Activated CD8-positive, alpha-beta memory T cell treated with anti-CD3 and anti-CD28 coated beads, Interleukin-2, amount 10 ng/mL, durations not matched to agents 7 days and 5 days (primary cell): ENCODE measurements at regions not wholly inside any gene's neighbourhood (a gene's known extent, or its start where the extent isn't known, plus 50 kb on each side); places are given as distances from the start of the nearest gene placed in this dataset.

Source experiments
- ATAC-seq: fragments of 150-1000 bp; cut with Tn5 transposase; one replicate; pipeline ENCODE4 v1.10.0; 2021; ENCODE audit warnings: moderate library complexity
- CTCF ChIA-PET: fragments of 350-600 bp; sonication (Branson Sonifier 250); formaldehyde crosslinking; loops from one replicate; lab custom pipeline; 2021; ENCODE audit warnings: antibody characterized with exemption; lab: Charles Lee
- DNase-seq: peaks from one replicate; pipeline ENCODE4 v3.0.0-alpha.2; 2020
- H3K27ac Mint-ChIP-seq: one replicate; pipeline ENCODE4 v1.8.0; 2021; ENCODE audit warnings: mild to moderate bottlenecking, mixed read lengths
- H3K27me3 Mint-ChIP-seq: one replicate; pipeline ENCODE4 v1.8.0; 2021; ENCODE audit warnings: mixed read lengths
- H3K36me3 Mint-ChIP-seq: one replicate; pipeline ENCODE4 v1.8.0; 2021; ENCODE audit warnings: mild to moderate bottlenecking, mixed read lengths
- H3K4me1 Mint-ChIP-seq: one replicate; pipeline ENCODE4 v1.8.0; 2021; ENCODE audit warnings: mixed read lengths
- H3K4me3 Mint-ChIP-seq: one replicate; pipeline ENCODE4 v1.8.0; 2021; ENCODE audit warnings: mild to moderate bottlenecking, moderate library complexity, mixed read lengths
- H3K9me3 Mint-ChIP-seq: one replicate; pipeline ENCODE4 v1.8.0; 2022; ENCODE audit warnings: low read depth, mixed read lengths

GRCh38 chr18:78092901-78093300 lies 843.3 kb downstream of the GALR1 start:
- Mint-ChIP-seq H3K4me1 (no peaks in the 10 kb centered on the region), H3K4me3 (no peak overlapping the region), H3K9me3 (peaks cover 2% of the 10 kb centered on the region), H3K27ac (no peak overlapping the region), H3K36me3 (no peaks in the 10 kb centered on the region), H3K27me3 (no peaks in the 10 kb centered on the region)
- CTCF ChIA-PET, result no interaction called here
- DNase-seq (no peak), ATAC-seq (no peak)

- Mint-ChIP-seq H3K36me3 (no peaks in the 10 kb centered on the region), H3K4me1 (no peaks in the 10 kb centered on the region), H3K27me3 (no peaks in the 10 kb centered on the region), H3K9me3 (no peaks in the 10 kb centered on the region), H3K27ac (no peak overlapping the region), H3K4me3 (no peak overlapping the region)
- CTCF ChIA-PET, result no interaction called here
- ATAC-seq, result no peak
- DNase-seq, result no peak
These were observed 850.4 kb downstream of the GALR1 start for GRCh38 chr18:78099979-78100588.

GRCh38 chr18:78101091-78101490 lies 851.4 kb downstream of the GALR1 start:
- ATAC-seq (no peak), DNase-seq (no peak)
- Mint-ChIP-seq H3K27ac (no peak overlapping the region), H3K36me3 (no peaks in the 10 kb centered on the region), H3K4me3 (no peak overlapping the region), H3K4me1 (no peaks in the 10 kb centered on the region), H3K9me3 (no peaks in the 10 kb centered on the region), H3K27me3 (no peaks in the 10 kb centered on the region)
- CTCF ChIA-PET, result no interaction called here

GRCh38 chr18:78102135-78102534 lies 852.5 kb downstream of the GALR1 start:
- Mint-ChIP-seq H3K4me1 (no peaks in the 10 kb centered on the region), H3K36me3 (no peaks in the 10 kb centered on the region), H3K27me3 (no peaks in the 10 kb centered on the region), H3K9me3 (peaks cover 3% of the 10 kb centered on the region), H3K4me3 (no peak overlapping the region), H3K27ac (no peak overlapping the region)
- DNase-seq (no peak), ATAC-seq (no peak)
- CTCF ChIA-PET, result no interaction called here

- no peaks in the 10 kb centered on the region for H3K4me1 Mint-ChIP-seq
- no peaks in the 10 kb centered on the region for H3K36me3 Mint-ChIP-seq
- ATAC-seq (no peak), DNase-seq (no peak)
- no peaks in the 10 kb centered on the region for H3K27me3 Mint-ChIP-seq
- CTCF ChIA-PET, result no interaction called here
- no peak overlapping the region for H3K27ac Mint-ChIP-seq
- no peak overlapping the region for H3K4me3 Mint-ChIP-seq
- peaks cover 3% of the 10 kb centered on the region for H3K9me3 Mint-ChIP-seq
These were observed 856.0 kb downstream of the GALR1 start for GRCh38 chr18:78105611-78106010.

GRCh38 chr18:78106946-78107345 lies 857.3 kb downstream of the GALR1 start:
- DNase-seq (no peak), ATAC-seq (no peak)
- Mint-ChIP-seq H3K27me3 (no peaks in the 10 kb centered on the region), H3K4me1 (no peaks in the 10 kb centered on the region), H3K4me3 (no peak overlapping the region), H3K36me3 (no peaks in the 10 kb centered on the region), H3K9me3 (peaks cover 3% of the 10 kb centered on the region), H3K27ac (no peak overlapping the region)
- CTCF ChIA-PET, result no interaction called here

GRCh38 chr18:78107363-78107762 lies 857.7 kb downstream of the GALR1 start:
- Mint-ChIP-seq H3K27ac (no peak overlapping the region), H3K9me3 (peaks cover 3% of the 10 kb centered on the region), H3K4me3 (no peak overlapping the region), H3K36me3 (no peaks in the 10 kb centered on the region), H3K4me1 (no peaks in the 10 kb centered on the region), H3K27me3 (no peaks in the 10 kb centered on the region)
- ATAC-seq (no peak), DNase-seq (no peak)
- CTCF ChIA-PET, result no interaction called here

- Mint-ChIP-seq H3K4me3 (no peak overlapping the region), H3K4me1 (no peaks in the 10 kb centered on the region), H3K36me3 (no peaks in the 10 kb centered on the region), H3K9me3 (peaks cover 3% of the 10 kb centered on the region), H3K27ac (no peak overlapping the region), H3K27me3 (no peaks in the 10 kb centered on the region)
- DNase-seq (no peak), ATAC-seq (no peak)
- CTCF ChIA-PET, result no interaction called here
These were observed 858.9 kb downstream of the GALR1 start for GRCh38 chr18:78108554-78108953.

- no peak overlapping the region for H3K4me3 Mint-ChIP-seq
These were observed 863.7 kb downstream of the GALR1 start for GRCh38 chr18:78113136-78113939.

GRCh38 chr18:78113940-78114251 lies 864.2 kb downstream of the GALR1 start:
- CTCF ChIA-PET, result no interaction called here
- no peak overlapping the region for H3K4me3 Mint-ChIP-seq
- H3K27me3 Mint-ChIP-seq, result no peaks in the 10 kb centered on the region
- H3K9me3 Mint-ChIP-seq, result no peaks in the 10 kb centered on the region
- no peak for ATAC-seq
- no peak overlapping the region for H3K27ac Mint-ChIP-seq
- no peaks in the 10 kb centered on the region for H3K4me1 Mint-ChIP-seq
- no peaks in the 10 kb centered on the region for H3K36me3 Mint-ChIP-seq
- no peak for DNase-seq

More at GRCh38 chr18:78113136-78113939, 863.7 kb downstream of the GALR1 start:
- H3K36me3 Mint-ChIP-seq, result no peaks in the 10 kb centered on the region
- no peaks in the 10 kb centered on the region for H3K9me3 Mint-ChIP-seq
- no peaks in the 10 kb centered on the region for H3K27me3 Mint-ChIP-seq
- CTCF ChIA-PET, result no interaction called here
- ATAC-seq, result no peak
- no peaks in the 10 kb centered on the region for H3K4me1 Mint-ChIP-seq
- DNase-seq, result no peak
- no peak overlapping the region for H3K27ac Mint-ChIP-seq

GRCh38 chr18:78115896-78116561 lies 863.6 kb upstream of the SALL3 start:
- DNase-seq (no peak), ATAC-seq (no peak)
- H3K36me3 Mint-ChIP-seq, result no peaks in the 10 kb centered on the region
- CTCF ChIA-PET, result no interaction called here
- H3K4me1 Mint-ChIP-seq, result no peaks in the 10 kb centered on the region
- H3K27ac Mint-ChIP-seq, result no peak overlapping the region
- H3K27me3 Mint-ChIP-seq, result no peaks in the 10 kb centered on the region
- H3K4me3 Mint-ChIP-seq, result no peak overlapping the region
- peaks cover 6% of the 10 kb centered on the region for H3K9me3 Mint-ChIP-seq

- Mint-ChIP-seq H3K27me3 (no peaks in the 10 kb centered on the region), H3K27ac (no peak overlapping the region), H3K4me3 (no peak overlapping the region), H3K36me3 (peaks cover 1% of the 10 kb centered on the region), H3K9me3 (peaks cover 29% of the 10 kb centered on the region), H3K4me1 (no peaks in the 10 kb centered on the region)
- ATAC-seq (no peak), DNase-seq (no peak)
- CTCF ChIA-PET, result no interaction called here
These were observed 856.3 kb upstream of the SALL3 start for GRCh38 chr18:78123144-78123909.

GRCh38 chr18:78123926-78124797 lies 855.5 kb upstream of the SALL3 start:
- Mint-ChIP-seq H3K27me3 (no peaks in the 10 kb centered on the region), H3K9me3 (peaks cover 30% of the 10 kb centered on the region), H3K27ac (no peak overlapping the region), H3K4me1 (no peaks in the 10 kb centered on the region), H3K36me3 (peaks cover 1% of the 10 kb centered on the region), H3K4me3 (no peak overlapping the region)
- CTCF ChIA-PET, result no interaction called here
- DNase-seq (no peak), ATAC-seq (no peak)
